Erythroblast (primary cell): ENCODE measurements at regions not wholly inside any gene's neighbourhood (a gene's known extent, or its start where the extent isn't known, plus 50 kb on each side); places are given as distances from the start of the nearest gene placed in this dataset.

ENCODE experiments used
- DNase-seq, 2 experiments: peaks; one replicate each; lab custom pipeline; 2025; lab: John Stamatoyannopoulos, UW
- GATA1 ChIP-seq: IDR thresholded peaks from 2 replicates; pipeline ENCODE4 v1.6.1; 2011; ENCODE audit warnings: low read depth, mild to moderate bottlenecking, control low read depth, low read length, moderate library complexity
- POLR2A ChIP-seq: IDR thresholded peaks from 2 replicates; pipeline ENCODE4 v1.6.1; 2011; ENCODE audit warnings: mild to moderate bottlenecking, low read length

DNA sequence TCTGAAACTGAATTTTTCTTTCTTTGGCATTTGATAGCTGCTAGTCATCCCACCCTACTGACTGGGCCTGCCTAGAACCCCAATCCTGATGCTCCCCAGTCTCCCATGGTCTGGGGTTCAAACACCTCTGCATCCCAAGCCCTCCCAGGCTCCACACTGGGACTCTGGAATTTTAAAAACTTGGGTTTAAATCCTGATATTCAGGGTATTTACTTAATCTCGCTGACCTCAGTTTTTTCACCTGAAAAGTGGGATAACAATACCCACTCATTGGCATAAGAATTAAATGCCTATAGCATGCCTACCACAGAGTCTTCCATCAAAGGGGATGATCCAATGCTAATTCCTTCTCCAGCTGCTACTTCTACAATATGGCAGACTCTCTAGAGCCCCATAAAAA lies 264.4 kb downstream of the NPIPA8 start:
- TF ChIP-seq GATA1 (no peak), POLR2A (no peak)
- no peak for DNase-seq

DNA sequence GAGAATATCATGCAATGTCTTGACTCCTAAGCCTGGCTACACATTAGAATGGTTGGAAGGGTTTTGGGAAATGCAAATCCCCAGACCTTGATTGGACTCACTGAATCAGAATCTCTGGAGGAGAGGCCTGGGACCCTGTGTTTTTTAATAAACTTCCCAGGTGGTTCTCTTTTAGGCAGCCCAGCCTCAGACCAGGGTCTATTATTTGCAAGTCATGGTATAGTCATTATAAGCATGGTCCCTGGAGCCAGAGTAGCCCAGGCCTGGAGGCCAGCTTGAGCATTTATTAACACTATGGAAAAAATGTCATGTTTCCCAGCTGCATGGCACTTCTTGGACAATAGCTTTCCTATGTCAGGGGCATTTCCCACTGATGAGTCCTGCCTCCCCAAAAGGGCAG lies 266.9 kb downstream of the NPIPA8 start:
- no peak for DNase-seq
- TF ChIP-seq POLR2A: no peak
- no peak for TF ChIP-seq GATA1

DNA sequence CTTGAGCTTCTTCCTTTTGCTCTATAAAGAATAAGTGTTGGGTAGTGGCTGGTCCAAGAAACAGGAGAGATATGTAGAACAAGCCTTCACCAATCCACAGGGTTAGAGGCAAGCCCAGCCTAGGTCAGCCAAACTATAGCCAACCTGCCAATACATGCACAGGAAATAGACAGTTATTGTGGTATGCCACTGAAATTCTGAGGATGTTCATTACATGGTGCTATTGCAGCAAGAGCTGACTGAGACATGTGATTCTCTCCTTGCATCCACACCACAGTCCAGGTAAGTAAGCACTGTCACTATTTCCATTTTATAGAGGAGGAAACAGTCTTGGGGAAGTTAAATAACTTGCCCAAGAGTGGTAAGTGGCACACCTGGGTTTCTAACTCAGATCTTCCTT lies 268.1 kb downstream of the NPIPA8 start:
- TF ChIP-seq GATA1: no peak
- no peak for TF ChIP-seq POLR2A
- DNase-seq: no peak

DNA sequence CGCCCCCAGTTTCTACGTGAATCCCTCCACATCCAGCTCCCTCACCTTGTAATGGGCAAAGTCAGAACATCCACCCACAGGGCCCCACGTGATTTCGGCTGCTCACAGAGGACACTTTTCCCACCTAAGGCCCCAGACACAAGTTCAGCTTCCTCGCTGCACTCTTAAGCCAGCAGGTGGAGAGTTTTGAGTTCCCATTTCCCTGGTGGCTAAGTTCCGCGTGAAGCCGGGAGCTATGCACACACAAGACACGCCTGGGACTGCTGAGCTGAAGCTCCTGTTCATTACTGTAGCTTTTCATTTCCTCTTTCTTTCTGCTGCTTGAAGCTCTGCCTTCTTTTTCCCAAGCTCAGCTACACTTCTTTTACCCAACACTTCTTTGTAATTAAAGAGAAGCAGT lies 273.8 kb downstream of the NPIPA8 start:
- no peak for TF ChIP-seq POLR2A
- TF ChIP-seq GATA1: no peak
- no peak for DNase-seq

DNA sequence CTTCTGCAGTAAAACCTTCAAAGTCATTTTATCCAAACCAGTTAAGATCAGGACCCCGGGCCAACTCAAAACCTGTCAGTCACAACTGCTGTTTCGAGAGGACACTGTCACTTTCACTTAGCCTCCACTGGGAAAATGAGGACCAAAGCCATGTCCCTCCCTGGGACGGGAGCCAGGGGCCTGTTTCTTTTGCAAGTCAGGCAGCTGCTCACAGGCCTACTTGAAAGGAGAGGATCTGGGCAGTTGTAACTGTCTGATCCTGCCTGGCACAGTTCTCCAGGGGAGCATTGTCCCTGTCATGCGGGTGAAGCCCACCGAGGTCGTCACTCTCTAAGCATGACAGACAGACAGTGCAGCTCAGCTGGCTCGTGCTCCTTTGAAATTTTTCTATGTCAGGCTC lies 276.2 kb downstream of the NPIPA8 start:
- no peak for DNase-seq
- TF ChIP-seq GATA1: no peak
- no peak for TF ChIP-seq POLR2A

DNA sequence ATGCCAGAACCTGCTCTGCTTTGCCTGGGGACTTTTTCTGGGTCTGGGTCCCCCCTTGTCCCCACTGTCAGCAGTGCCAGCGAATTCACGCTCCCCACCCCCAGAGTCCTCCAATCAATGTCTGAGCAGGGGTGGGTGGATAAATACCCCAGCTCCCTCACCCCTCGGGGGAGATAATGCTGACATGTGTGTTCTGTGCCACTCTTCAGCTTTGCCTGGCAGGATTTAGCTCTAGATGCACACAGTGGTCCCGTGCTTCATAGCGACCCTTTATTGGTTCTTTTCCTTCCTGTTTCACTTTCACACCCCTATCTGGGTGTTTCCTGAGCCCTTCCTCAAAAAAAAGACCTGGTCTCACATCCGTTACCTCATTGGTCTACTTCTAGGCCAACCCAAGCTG lies 277.0 kb downstream of the NPIPA8 start:
- DNase-seq: no peak

DNA sequence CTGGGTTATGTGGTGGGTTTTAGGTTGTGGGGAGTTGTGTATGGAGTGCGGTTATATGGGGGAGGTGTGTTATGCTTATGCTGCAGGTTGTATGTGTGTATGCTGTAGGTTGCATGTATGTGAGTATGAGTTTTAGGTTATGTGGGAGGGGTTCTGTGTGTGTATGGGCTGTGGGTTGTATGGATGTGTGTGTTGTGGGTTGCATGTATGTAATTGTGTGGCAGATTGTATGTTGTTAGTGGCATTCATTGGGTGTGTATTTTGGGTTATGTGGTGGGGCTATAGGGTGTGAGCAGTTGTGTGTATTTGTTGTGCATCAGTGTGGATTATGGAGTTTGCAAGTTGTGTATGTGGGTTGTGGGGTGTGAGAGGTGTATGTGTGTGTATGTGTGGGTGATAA lies 277.4 kb downstream of the NPIPA8 start:
- no peak for TF ChIP-seq GATA1
- TF ChIP-seq POLR2A: no peak
- DNase-seq: no peak

More for the DNA sequence above, 277.0 kb downstream of the NPIPA8 start:
- TF ChIP-seq GATA1 (no peak), POLR2A (no peak)

DNA sequence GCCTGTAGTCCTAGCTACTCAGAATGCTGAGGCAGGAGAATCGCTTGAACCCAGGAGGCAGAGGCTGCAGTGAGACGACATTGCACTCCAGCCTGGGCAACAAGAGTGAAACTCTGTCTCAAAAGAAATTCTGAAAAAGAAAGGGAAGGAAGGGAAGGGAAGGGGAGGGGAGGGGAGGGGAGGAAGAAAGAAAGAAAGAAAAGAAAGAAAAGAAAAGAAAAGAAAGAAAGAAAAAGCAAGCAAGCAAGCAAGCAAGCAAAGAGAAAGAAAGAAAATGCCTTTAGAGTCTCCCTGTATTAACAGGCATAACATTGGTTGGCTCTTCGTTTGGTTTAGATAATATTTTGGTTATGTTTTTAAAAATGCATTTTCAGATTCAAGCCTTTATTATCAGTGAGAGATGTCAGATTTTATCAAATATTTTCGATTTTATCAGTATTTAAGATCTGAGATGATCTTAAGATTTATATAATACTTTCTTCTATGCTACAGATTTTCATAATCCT lies 281.1 kb downstream of the NPIPA8 start:
- DNase-seq: no peak
- no peak for TF ChIP-seq POLR2A

DNA sequence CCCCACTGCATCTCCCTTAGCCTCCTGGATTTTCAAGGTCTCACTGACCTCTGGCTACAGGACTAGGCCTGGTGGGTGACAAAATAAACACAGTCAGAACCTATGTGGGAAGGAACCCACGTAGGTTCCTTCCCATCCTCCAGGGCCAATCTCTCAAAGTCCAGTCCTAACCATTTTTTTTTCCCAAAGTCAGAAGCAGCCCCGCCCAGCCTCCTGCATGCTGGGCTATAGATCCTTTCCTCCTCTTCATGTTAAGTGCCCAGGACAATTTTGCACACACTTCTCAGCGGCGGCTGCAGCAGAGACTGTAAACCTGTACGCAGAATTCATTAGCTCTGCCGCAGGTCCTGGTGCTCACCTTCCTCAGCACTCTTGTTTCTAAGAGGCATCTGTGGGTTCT lies 285.8 kb downstream of the NPIPA8 start:
- TF ChIP-seq GATA1 (no peak), POLR2A (no peak)
- DNase-seq: no peak

DNA sequence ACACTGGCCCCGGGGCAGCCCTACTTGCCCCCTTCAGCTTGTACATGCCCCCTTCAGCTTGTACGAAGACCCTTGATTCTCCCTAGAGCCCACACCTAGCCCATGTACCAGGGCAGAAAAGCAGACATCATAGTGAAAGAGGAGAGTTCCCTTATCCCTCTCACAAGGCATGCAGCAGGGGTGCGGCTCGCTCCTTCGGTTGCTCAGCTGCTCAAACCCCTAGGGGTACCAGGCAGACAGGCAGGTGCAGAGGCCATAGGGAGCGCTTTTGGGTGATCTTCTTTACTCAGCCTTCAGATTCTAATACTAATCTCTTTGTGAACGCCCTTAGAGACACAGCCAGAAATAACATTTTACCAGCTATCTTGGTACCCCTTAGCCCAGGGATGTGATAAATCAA lies 286.3 kb downstream of the NPIPA8 start:
- TF ChIP-seq POLR2A (no peak), GATA1 (no peak)
- DNase-seq: no peak

DNA sequence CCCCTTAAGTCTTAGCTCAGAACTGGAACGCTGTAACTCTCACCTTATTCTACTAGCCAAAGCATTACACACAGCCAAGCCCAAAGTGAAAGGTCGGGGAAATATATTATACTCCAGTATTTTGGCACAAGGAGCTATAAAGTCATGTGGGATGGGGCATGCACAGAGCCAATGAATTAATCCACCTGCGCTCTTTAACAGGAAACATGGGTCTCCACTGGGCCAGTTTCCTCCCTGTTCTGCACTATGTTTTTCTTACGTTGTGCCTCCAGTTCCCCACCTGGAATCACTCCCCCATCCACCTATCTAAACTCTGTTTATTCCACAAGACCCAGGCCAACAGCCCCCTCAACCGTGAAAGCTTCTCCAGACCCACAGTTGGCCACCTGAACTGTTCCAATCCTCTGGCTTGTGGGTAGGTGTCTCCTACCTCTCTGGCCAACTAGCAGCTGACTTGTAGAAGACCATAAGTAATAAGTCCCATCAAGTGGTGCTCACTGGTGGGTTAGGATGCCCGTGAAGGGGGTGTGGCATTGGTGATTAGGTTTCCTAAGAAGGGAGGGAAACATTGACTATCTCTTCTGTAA lies 286.9 kb downstream of the NPIPA8 start:
- DNase-seq: no peak
- TF ChIP-seq GATA1 (no peak), POLR2A (no peak)

DNA sequence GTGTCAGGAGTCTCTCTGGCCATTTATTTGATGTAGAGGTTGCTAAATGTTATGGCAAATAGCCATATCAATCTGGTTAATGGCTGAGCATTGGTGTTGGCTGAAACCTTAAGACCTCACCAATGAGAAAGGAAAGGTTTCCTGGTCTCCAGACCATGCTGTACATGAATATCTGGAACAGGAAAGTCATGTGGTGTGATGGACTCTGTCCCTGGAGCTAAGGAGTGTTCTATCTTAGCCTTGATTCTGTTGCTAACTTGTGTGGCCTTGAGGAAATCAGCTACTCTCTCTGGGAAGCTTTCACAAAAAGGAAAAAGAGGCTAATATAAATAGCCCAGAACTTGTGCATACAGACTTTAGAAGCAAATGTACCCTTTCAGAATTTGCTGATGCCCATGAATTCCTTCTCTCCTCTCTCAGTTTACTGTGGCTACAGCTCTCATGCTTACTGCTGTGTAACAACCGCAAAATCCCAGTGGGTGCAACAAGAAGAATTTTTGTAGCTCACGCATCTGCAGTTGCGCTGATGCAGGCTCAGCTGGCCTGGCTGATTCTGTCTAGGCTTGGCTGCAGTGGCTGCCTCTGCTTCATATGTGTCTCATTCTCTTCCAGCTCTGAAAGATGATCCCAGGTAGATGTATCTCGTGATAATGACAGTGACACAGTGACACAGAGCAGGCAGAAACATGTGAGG lies 287.5 kb downstream of the NPIPA8 start:
- DNase-seq: no peak
- no peak for TF ChIP-seq GATA1
- no peak for TF ChIP-seq POLR2A

DNA sequence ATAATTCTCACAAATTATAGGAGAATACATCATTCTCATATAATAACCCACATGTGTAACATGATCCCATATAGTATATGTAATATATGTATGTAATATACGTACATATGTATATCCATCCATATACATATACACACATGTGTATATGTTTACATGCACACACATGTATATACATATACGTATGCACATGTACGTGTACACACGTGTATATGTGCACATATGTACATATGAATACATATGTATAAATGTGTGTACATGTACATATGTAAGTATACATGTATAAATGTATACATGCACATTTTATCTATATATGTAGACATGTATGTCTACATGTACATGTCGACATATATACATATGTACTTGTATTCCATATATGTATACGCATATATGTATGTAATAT lies 288.8 kb downstream of the NPIPA8 start:
- TF ChIP-seq GATA1: no peak
- no peak for TF ChIP-seq POLR2A
- DNase-seq: no peak

DNA sequence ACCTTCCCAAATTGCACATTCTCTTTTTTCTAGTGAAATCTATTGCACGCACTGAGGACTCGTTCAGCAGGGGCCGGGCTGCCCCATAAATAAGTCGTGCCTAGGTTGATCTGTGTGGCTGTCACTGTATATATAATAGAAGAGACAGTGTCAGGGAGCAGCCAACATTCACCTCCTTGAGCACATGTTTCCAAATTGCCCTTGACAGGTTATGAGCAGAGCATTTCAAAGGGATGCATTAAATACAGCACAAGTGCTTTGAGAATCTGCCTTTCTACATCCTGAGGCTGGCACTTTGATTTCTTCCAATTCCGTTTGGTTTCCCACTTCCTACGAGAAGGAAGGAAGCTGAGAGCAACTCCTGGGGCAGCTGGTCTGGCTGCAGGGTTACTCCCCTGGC lies 291.2 kb downstream of the NPIPA8 start:
- TF ChIP-seq GATA1 (no peak), POLR2A (no peak)
- DNase-seq: no peak

DNA sequence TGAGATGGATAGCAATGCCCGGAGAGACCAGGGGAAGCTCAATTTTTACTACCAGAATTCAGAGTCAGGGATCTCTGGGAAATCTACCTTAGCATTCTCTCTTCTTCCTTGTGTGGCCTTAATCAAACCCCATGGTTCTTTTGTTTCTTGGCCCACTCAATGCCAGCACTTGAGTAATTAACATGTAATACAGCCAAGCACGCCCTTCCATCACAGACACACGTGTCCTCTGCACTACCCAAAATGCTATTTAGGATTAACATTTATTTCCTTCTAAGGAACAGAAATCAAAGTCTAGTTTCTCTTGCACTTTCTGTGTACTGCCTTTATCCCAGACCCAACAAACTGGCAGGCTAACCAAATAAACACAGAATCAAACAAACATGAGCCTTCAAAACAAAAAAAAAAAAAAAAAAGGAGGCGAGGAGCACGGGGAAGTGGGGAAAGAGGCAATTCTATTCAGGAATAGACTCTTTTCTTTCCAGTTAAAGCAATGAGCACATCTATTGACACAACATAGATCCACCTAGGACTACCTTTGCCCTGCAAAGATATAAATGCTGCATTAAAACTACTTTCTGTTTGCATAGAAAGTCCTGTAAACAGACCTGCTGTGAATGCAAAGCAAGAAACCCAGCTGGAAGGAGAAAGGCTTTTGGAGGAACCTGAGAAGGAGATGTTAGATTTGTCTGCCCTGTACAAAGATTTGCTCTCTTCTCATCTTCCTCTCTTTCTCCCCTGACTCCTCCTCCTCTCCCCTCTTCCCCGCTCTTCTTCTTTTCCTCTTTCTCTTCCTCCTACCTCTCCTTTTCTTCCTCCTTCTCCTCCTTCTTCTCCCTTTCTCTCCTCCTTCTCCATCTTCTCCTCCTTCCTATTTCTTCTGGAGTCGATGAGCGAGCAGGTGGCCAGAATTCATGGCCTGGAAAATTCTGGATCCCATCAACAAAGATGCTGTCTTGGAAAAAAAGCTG lies 294.4 kb downstream of the NPIPA8 start:
- no peak for DNase-seq

More for the DNA sequence above, 294.4 kb downstream of the NPIPA8 start:
- TF ChIP-seq POLR2A (no peak), GATA1 (no peak)
